Epithelial cell of proximal tubule (primary cell): ENCODE measurements at regions not wholly inside any gene's neighbourhood (a gene's known extent, or its start where the extent isn't known, plus 50 kb on each side); places are given as distances from the start of the nearest gene placed in this dataset.

ENCODE experiments used
- DNase-seq: peaks from one replicate; pipeline ENCODE4 v3.0.0-alpha.2; 2011; ENCODE audit warnings: low read depth
- H3K4me3 ChIP-seq: 2 replicates; pipeline ENCODE4 v1.5.1; 2011; ENCODE audit warnings: low read depth, mild to moderate bottlenecking, low read length
- TF ChIP-seq, protein P1 (sequence below): conservative IDR thresholded peaks from 2 replicates; pipeline ENCODE4 v1.5.1; 2012; ENCODE audit warnings: low read depth, mild to moderate bottlenecking, low read length

DNA sequence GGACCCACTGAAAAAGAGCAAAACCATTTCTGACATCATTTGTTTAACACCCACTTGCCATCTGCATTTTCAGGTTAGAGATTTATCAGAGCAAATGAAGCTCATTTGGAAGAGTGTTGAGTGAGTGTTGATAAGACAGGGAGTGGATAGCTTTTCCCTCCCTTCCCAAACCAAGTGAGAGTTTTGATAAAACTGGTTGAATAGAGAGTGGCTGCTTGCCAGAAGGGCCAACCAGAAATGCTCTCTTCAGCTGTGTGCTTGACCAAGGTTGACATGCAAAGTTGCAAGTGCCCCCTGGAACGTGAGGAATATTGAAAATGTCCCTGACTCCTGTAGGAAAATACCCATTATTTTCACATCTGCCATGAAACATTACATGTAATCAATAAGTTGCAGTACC, 1487.0 kb upstream of the FLRT2 start:
- H3K4me3 ChIP-seq, result no peak overlapping the region
- TF ChIP-seq, protein P1, sequence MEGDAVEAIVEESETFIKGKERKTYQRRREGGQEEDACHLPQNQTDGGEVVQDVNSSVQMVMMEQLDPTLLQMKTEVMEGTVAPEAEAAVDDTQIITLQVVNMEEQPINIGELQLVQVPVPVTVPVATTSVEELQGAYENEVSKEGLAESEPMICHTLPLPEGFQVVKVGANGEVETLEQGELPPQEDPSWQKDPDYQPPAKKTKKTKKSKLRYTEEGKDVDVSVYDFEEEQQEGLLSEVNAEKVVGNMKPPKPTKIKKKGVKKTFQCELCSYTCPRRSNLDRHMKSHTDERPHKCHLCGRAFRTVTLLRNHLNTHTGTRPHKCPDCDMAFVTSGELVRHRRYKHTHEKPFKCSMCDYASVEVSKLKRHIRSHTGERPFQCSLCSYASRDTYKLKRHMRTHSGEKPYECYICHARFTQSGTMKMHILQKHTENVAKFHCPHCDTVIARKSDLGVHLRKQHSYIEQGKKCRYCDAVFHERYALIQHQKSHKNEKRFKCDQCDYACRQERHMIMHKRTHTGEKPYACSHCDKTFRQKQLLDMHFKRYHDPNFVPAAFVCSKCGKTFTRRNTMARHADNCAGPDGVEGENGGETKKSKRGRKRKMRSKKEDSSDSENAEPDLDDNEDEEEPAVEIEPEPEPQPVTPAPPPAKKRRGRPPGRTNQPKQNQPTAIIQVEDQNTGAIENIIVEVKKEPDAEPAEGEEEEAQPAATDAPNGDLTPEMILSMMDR, result no peak
- DNase-seq, result no peak

DNA sequence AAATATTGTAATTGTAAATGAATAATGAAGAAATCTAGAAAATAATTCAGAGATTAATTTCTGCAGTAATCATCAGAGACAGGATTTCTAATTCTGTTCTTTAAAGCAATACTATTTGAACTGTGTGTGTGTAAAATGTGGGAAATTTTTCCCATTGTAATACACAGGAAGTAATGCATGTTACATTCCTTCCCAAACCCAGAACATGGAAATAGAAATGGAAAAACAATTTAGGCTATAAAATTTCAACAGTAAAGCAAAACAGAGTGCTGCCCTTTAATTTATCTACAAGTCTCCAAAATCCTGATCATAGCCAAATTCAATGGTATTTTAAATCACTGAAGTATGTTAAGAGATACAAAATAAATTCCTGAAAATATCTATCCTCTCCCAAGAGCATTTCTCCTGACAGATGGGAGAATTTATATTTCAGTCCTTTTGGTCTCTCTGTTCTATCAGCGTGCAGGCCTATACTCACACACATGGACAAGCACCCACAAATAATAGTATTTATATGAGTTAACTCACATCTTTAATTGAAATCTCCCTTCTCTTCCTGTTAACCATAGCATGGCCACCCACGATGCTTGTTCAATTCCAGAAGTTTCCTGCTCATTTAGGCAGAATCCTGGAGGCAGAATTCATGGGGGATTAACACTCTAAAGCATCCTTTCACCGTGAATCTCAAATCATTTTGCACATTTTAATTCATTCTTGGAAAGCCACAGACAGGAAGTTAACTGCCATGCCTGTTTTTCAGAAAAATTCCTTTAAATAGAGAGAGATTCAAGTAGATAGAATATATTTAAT, 1465.4 kb upstream of the FLRT2 start:
- no peak for DNase-seq
- TF ChIP-seq, protein P1, result no peak
- no peak overlapping the region for H3K4me3 ChIP-seq

DNA sequence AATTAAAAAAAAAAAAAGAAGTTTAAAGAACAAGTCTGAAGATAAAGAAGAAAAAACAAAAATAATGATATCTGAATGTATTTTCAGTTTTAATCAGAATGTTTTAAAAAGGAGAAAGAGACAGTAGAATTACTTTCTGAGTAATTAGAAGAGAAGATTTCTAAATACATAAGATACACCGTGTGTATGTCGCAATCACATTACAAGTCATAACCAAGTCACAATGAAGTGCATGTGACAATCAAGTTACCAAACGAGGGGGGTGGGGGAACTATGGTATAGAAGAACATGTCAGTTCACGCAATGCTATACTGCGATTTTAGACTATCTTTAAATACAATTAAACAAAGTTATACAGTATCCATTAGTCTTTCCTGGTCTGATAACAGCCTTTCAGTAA, 1464.1 kb upstream of the FLRT2 start:
- DNase-seq, result no peak
- no peak overlapping the region for H3K4me3 ChIP-seq
- TF ChIP-seq, protein P1, result no peak

DNA sequence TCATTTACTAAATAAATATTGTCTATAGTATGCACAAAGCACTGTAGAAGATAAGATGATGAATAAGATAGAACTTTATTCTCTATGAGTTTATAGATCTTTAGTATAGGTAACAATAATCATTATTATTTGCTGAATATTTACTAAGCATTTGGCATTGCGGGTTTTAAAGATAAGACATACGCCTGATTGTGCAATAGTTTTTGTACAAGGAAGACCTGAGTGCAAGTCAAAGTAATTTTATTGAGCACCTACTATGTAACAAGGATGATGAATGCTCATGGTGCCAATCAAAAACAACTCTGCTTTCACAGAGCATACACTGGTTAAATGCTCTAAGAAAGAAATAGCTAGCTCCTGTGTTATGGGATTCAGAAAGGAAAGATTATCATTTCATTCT, 1461.7 kb upstream of the FLRT2 start:
- DNase-seq, result no peak
- TF ChIP-seq, protein P1, result no peak
- no peak overlapping the region for H3K4me3 ChIP-seq

DNA sequence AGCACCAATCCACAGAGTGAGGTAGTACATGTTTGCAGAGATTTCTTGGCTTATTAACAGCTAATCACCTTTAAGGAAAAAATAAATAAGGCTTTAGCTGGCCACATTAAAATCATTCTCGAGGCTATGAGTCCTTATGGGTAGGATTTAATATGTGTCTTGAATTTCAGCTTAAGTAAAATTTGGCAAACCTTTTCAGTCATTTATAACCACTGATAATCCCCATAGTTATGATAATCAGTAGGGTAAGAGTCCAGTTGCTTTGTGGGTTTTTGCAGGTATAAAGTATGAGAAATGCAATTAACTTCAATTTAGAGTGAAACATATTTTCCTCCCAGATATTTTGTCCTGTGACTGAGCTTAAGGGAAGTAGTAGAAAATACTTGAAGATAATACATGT, 1458.9 kb upstream of the FLRT2 start:
- TF ChIP-seq, protein P1, result no peak
- H3K4me3 ChIP-seq, result no peak overlapping the region
- no peak for DNase-seq

DNA sequence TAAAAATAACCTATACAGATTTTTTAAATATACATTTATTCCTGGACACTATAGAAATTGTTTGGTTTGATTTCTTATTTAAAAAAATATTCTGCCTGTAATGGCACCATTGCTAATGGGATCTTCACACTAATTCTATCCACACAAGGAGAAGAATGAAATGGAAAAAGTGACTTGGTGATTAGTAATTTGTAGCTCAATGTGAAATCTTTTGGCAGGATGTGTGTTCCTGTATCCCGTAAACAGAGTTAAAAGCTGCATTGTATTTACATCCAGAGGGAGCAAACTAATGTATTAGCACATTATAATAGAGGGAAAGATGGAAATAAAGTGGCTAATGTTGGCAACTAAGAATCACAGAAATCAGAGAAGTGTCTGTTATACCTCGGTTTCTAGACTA, 1455.3 kb upstream of the FLRT2 start:
- no peak overlapping the region for H3K4me3 ChIP-seq
- DNase-seq, result no peak
- TF ChIP-seq, protein P1, result no peak

DNA sequence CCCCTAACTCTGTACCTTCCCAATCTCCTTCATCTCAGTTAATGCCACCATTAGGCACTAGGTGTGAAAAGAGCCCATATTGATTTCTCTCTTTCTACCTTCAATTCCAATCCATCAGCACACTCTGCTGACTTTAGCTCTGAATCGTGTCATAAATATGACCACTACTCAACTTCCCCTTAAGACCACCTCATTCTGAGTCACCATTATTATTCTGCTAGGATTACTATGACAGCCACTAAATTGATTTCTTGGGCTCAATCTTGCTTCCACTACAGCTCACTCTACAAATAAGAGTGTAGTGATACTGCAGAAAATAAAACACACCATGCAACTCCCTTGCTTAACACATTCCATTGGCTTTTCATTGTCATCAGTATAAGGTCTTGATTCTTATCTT, 1449.0 kb upstream of the FLRT2 start:
- TF ChIP-seq, protein P1, result no peak

More for the DNA sequence above, 1449.0 kb upstream of the FLRT2 start:
- DNase-seq, result no peak
- no peak overlapping the region for H3K4me3 ChIP-seq
